SHP77 treated with DMSO at 0.1 percent for 48 hours (cell line): ENCODE measurements at regions not wholly inside any gene's neighbourhood (a gene's known extent, or its start where the extent isn't known, plus 50 kb on each side); places are given as distances from the start of the nearest gene placed in this dataset.
"Not testable (repeated sequence)": the region's sequence is repeated elsewhere in the genome, so short reads cannot be mapped to it uniquely, and the experiment has no call there.

Experiments
- DNase-seq: peaks from one replicate; lab custom pipeline; 2025; lab: John Stamatoyannopoulos, UW

GRCh38 chr15:96818861-96819260 lies 488.4 kb downstream of the NR2F2 start:
- no peak for DNase-seq

- no peak for DNase-seq
These were observed 497.5 kb downstream of the NR2F2 start for GRCh38 chr15:96827981-96828380.

DNA sequence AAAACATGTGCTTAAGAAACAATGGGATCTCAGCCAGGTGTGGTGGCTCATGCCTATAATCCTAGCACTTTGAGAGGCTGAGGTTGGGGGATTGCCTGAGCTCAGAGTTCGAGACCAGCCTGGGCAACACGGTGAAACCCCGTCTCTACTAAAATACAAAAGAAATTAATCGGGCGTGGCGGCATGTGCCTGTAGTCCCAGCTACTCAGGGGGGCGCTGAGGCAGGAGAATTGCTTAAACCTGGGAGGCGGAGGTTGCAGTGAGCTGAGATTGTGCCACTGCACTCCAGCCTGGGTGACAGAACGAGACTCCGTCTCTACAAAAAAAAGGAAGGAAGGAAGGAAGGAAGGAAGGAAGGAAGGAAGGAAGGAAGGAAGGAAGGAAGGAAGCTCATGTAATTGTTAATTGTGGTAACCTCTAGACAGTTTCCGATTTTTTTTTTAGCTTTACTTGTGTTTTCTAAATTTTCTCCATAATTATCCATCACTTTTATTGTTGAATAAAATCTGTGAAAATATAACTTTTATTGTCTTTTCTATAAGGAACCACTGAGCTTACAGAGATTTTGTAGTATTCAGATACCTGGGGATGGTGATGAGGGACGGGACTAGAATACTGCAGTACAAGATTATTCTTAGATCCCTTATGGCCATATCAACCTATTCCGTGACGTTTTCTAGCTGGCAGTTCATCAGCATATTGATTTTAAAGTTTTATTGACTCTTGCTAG lies 506.9 kb downstream of the NR2F2 start:
- DNase-seq, result no peak

DNA sequence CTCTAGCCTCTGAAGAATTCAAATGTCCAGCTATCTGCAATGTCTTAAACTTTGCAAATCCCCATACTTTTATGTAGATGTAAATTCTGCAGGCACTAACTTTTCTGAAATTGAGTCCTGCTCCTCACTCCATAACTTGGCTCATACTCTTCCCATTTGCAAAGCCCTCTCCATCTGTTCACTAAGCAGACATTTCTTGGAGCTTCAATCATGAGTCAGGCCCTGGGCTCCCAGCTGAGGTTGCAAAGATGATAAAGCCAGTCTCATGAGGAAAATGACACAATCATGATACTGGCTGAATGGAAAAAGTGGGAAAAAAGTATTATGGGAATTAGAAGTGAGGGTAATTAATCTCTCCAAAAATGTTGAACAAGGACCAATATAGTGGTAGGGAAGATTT lies 507.6 kb downstream of the NR2F2 start:
- no peak for DNase-seq

DNA sequence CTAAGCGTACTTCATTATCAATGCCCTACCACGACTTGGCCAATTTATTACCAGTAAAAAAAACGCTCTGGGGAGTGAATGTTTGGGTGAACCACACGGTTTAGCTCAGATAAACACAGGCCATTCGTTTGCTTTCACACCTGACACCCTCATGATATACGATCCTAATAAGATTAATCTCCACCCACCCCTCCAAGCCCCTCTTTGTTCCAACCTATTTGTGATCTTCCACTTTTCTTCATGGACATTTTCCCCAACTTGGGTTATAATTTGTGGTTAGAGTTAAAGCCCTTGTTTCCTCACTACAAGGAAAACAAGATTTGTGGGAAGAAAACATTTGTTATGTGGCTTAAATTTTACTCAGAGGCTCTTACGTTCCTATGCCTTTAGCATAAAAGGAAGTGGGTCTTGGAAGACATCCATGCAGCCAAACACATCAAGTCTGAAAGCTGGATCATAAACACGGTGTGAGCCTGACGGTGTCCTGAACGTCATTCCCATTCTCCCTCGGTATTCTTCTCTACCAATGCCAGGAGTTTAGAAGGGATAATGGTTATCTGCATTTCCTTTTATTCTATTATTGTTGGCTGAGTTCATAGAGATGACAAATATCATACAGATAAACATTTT lies 518.9 kb downstream of the NR2F2 start:
- DNase-seq, result no peak

DNA sequence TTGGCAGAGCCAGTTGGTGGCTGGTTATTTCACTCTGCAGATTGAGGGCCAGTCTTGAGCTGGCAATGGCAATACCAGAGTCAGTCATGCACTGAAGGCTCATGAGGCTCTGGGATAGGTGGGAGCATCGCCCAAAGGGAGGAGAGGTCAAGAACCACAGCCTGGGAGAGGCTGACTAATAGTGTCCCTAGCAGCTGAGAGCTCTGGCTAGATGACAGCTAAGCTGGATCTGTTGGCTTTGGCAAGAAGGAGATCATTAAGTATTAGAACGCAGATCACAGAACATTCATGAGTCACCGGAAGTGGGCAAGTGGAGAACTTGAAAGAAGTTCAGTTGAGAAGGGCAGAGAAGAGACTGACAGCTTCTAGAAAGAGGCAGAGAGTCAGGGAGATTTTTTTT lies 521.1 kb downstream of the NR2F2 start:
- no peak for DNase-seq

DNA sequence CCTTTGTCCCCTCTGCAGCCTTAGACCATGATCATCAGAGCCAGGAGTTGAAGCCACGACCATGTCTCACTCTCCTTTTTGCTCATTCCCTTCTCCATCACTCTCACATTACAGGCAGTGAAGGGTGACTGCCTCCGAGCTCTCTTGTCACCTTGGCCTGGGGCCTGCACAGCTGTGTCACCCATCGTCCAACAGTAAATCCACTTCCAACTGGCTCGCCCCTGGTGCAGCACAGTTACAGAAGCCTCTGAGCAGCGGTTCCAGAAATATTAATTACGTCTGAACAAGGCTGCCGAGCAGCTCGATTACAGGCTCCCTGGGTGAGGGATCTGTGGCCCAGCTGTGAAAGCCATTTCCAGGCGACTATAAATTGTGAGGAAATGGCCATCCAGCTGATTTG lies 528.2 kb downstream of the NR2F2 start:
- DNase-seq, result no peak

- DNase-seq, result no peak
These were observed 530.2 kb downstream of the NR2F2 start for GRCh38 chr15:96860741-96861140.

- DNase-seq, result no peak
These were observed 537.5 kb downstream of the NR2F2 start for GRCh38 chr15:96867992-96868391.

DNA sequence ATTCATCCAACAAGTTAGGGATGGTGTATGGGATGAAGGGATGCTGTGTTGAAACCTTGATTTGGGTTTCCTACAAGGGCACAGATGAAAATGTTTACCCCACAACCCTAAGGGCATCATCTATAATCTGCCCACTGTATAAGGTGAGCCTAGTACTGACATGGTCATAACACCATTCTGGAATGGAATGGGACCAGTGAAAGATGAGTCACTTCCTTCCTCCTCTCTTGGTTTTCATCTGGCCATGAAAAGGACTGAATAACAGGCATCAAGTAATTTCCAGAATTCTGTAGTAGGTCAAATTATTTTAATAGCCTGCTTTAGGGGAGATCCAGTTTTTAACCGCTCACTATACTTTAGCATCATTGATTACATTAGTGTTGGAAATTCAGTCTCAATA lies 538.6 kb downstream of the NR2F2 start:
- no peak for DNase-seq

GRCh38 chr15:96869790-96870189 lies 539.3 kb downstream of the NR2F2 start:
- DNase-seq, result no peak

- no peak for DNase-seq
These were observed 540.1 kb downstream of the NR2F2 start for GRCh38 chr15:96870580-96870979.

GRCh38 chr15:96877442-96877841 lies 546.9 kb downstream of the NR2F2 start:
- DNase-seq, result not testable (repeated sequence)

- DNase-seq, result no peak
These were observed 547.6 kb downstream of the NR2F2 start for GRCh38 chr15:96878129-96878528.

GRCh38 chr15:96882121-96882772 lies 551.7 kb downstream of the NR2F2 start:
- no peak for DNase-seq

DNA sequence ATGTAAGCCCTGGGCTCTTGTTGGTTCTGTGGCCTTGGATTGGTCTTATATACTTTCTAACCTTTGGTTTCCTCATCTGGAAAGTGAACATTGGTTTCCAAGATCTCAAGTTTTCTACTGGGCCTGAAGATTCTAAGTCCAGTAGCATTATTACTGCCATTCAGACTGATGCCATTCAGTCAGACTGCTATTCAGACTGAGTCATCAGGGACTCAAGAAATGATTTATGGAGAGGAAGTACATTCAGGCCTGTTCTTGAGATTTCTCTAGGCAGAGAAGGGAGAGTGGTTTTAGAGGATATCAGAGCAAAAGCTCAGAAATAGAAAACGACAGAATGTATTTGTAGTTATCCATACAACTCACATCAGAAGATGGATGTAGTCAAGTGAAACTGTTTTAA lies 557.2 kb downstream of the NR2F2 start:
- DNase-seq, result no peak

GRCh38 chr15:96888764-96889163 lies 558.3 kb downstream of the NR2F2 start:
- no peak for DNase-seq

DNA sequence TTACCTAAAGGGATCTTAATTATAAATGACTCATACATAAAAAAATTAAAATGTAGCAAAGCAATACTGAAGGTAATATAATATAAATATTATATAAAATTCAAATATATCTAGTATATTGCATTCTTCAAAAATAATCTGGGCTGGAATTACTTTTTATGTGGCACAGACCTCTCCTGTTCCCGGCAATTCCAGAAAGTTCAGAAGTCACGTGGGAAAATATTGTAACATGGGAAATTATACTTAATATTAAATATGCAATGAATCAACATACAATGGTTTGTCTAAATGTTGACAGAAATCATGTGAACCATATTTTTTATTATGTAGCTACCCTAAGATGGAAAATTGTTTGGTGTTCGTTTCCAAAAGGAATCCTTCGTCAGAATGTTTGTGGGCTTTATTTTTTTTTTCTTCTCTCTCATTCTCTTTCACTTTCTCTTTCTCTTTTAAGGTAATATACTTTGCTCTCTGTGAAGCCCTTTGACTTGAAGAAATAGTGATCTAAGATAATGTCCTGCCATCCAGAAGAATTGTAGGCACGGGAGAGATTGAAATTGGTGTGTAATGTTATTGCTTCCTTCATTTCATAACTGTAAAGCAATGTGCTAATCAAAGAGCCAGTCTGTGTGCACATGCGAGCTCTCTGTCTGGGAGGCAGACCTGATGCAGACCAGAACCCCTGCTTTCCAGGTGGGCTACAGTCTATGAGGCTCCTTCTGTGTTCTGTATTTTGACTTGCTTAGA lies 559.4 kb downstream of the NR2F2 start:
- DNase-seq, result no peak

GRCh38 chr15:96891046-96891445 lies 560.5 kb downstream of the NR2F2 start:
- no peak for DNase-seq

- no peak for DNase-seq
These were observed 562.8 kb downstream of the NR2F2 start for GRCh38 chr15:96893159-96893906.

DNA sequence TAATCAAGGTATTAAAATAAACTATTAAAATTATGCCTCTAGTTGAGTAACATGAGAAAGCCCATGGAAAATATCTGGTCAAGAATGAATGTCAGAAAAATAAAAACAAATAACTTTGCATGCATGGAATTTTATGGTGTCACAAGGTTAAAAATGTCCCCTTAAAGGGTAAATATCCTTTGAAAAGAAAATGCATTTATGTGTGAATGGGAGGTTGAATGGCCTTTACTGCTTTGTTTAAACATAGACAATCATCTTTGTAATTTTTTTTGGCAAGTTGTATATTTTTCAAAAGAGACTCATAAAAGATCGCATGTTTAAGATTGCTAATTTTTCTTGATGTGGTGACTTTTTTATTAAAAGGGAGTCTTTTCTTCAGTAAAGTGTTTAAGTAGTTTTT lies 564.2 kb downstream of the NR2F2 start:
- DNase-seq, result no peak

GRCh38 chr15:96896766-96897165 lies 566.3 kb downstream of the NR2F2 start:
- no peak for DNase-seq
